NCI-H2081 treated with DMSO at 0.1 percent for 48 hours (cell line): ENCODE measurements at regions not wholly inside any gene's neighbourhood (a gene's known extent, or its start where the extent isn't known, plus 50 kb on each side); places are given as distances from the start of the nearest gene placed in this dataset.

Experiments
- DNase-seq: peaks from one replicate; lab custom pipeline; 2025; lab: John Stamatoyannopoulos, UW

- DNase-seq = no peak
Measured at GRCh38 chr3:94709249-94709902, 646.5 kb downstream of the NSUN3 start.

- no peak for DNase-seq
Measured at GRCh38 chr3:94714194-94714593, 651.3 kb downstream of the NSUN3 start.

- DNase-seq = no peak
Measured at GRCh38 chr3:94716326-94717018, 653.6 kb downstream of the NSUN3 start.

- no peak for DNase-seq
Measured at GRCh38 chr3:94734206-94734605, 671.3 kb downstream of the NSUN3 start.

- DNase-seq = no peak
Measured at GRCh38 chr3:94735354-94735753, 672.5 kb downstream of the NSUN3 start.

- DNase-seq = no peak
Measured at GRCh38 chr3:94737116-94737515, 674.3 kb downstream of the NSUN3 start.

- DNase-seq = no peak
Measured at GRCh38 chr3:94739420-94739819, 676.6 kb downstream of the NSUN3 start.

GRCh38 chr3:94758751-94759150 is 695.9 kb downstream of the NSUN3 start:
- DNase-seq = no peak

GRCh38 chr3:94772402-94772801 is 709.5 kb downstream of the NSUN3 start:
- DNase-seq = no peak

GRCh38 chr3:94775746-94776145 is 712.9 kb downstream of the NSUN3 start:
- DNase-seq = no peak

- no peak for DNase-seq
Measured at GRCh38 chr3:94776401-94776915, 713.6 kb downstream of the NSUN3 start.

- DNase-seq = no peak
Measured at GRCh38 chr3:94778289-94778688, 715.4 kb downstream of the NSUN3 start.

- DNase-seq = no peak
Measured at GRCh38 chr3:94778814-94779494, 716.1 kb downstream of the NSUN3 start.

- DNase-seq = no peak
Measured at GRCh38 chr3:94779699-94780098, 716.8 kb downstream of the NSUN3 start.

GRCh38 chr3:94784274-94784673 is 721.4 kb downstream of the NSUN3 start:
- DNase-seq = no peak

GRCh38 chr3:94787066-94787465 is 724.2 kb downstream of the NSUN3 start:
- no peak for DNase-seq

- DNase-seq = no peak
Measured at GRCh38 chr3:94787734-94788270, 724.9 kb downstream of the NSUN3 start.

- DNase-seq = no peak
Measured at GRCh38 chr3:94794563-94794962, 731.7 kb downstream of the NSUN3 start.

GRCh38 chr3:94799420-94800060 is 736.7 kb downstream of the NSUN3 start:
- no peak for DNase-seq

GRCh38 chr3:94811836-94812235 is 749.0 kb downstream of the NSUN3 start:
- DNase-seq = no peak

- no peak for DNase-seq
Measured at GRCh38 chr3:94821241-94821640, 758.4 kb downstream of the NSUN3 start.

- no peak for DNase-seq
Measured at GRCh38 chr3:94822298-94822697, 759.4 kb downstream of the NSUN3 start.
